ENCODE measurements at regions not wholly inside any gene's neighbourhood (a gene's known extent, or its start where the extent isn't known, plus 50 kb on each side); places are given as distances from the start of the nearest gene placed in this dataset.
A peak's percentile ranks its signal among the peaks of the same experiment; 100 is the strongest.

- intact Hi-C loops (cut with DNase I) = no loop called here
- Histone ChIP-seq H3K4me1 (no peaks in the 10 kb centered on the region), H3K27ac (no peak overlapping the region), H3K27me3 (no peaks in the 10 kb centered on the region), H3K36me3 (no peaks in the 10 kb centered on the region), H3K4me3 (no peak overlapping the region), H3K9me3 (peaks cover 0 to 49% (median 6%) of the 10 kb centered on the region in 11 donors)
- 90 to 91% methylated on average over 8 of the region's 8 CpGs for whole genome bisulfite sequencing, 2 donors
- DNase-seq (no peak), ATAC-seq (no peak)
- TF ChIP-seq, protein P1, sequence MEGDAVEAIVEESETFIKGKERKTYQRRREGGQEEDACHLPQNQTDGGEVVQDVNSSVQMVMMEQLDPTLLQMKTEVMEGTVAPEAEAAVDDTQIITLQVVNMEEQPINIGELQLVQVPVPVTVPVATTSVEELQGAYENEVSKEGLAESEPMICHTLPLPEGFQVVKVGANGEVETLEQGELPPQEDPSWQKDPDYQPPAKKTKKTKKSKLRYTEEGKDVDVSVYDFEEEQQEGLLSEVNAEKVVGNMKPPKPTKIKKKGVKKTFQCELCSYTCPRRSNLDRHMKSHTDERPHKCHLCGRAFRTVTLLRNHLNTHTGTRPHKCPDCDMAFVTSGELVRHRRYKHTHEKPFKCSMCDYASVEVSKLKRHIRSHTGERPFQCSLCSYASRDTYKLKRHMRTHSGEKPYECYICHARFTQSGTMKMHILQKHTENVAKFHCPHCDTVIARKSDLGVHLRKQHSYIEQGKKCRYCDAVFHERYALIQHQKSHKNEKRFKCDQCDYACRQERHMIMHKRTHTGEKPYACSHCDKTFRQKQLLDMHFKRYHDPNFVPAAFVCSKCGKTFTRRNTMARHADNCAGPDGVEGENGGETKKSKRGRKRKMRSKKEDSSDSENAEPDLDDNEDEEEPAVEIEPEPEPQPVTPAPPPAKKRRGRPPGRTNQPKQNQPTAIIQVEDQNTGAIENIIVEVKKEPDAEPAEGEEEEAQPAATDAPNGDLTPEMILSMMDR (IDR thresholded peaks at IDR 0.05) = no peak
Measured at GRCh38 chr15:46768287-46768686, 949.0 kb upstream of the SEMA6D start.

DNA sequence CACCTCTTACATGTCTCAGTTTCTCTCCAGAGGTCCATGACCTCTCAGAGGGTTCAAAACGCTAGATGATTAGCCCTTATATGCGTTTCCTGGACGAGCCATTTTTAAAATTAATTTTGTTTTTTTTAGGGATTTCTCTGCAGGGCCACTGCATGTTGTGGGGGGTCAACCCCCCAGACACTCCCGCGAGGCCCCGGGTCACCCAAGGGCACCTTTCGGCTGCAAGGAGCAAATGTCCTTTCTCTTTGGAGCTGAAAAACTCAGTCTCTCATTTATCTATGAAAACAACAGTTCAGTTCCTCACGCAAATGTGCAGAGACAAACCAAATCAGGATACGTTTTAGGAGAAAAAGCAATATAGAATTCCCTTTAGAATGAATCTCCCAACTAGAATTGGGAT is 944.3 kb upstream of the SEMA6D start:
- no peak for ATAC-seq
- Histone ChIP-seq H3K36me3 (no peaks in the 10 kb centered on the region), H3K9me3 (peaks cover 0 to 22% (median 6%) of the 10 kb centered on the region in 11 donors), H3K4me3 (no peak overlapping the region), H3K4me1 (no peaks in the 10 kb centered on the region), H3K27ac (no peak overlapping the region), H3K27me3 (no peaks in the 10 kb centered on the region)
- 86 to 91% methylated on average over 9 of the region's 9 CpGs for WGBS, 2 donors
- intact Hi-C loops (cut with DNase I) = no loop called here
- DNase-seq = no peak
- TF ChIP-seq, protein P1 (IDR thresholded peaks at IDR 0.05) = no peak

DNA sequence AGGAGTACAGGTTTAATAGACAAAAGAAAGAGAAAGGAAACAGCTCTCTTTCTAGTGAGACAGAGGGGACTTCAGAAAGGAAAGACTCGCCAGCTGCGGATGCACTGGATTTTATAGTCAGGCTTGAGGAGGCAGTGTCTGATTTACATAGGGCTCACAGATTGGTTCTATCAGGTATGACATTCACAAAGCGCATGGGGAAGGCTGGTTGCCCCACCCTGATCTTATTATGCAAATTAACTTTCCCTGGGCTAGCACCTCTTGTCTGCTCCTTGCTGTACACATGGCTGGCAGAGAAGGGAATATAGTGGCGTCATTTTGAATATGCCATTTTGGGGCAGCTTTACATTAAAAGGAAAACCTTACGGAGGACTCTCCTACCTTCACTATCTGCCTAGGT is 938.4 kb upstream of the SEMA6D start:
- ATAC-seq (no peak), DNase-seq (no peak)
- H3K36me3 ChIP-seq = no peaks in the 10 kb centered on the region
- TF ChIP-seq, protein P1 (IDR thresholded peaks at IDR 0.05) = no peak
- no peak overlapping the region for H3K27ac ChIP-seq
- H3K4me1 ChIP-seq = no peaks in the 10 kb centered on the region
- 91 to 92% methylated on average over 5 of the region's 5 CpGs for WGBS, 2 donors
- no peak overlapping the region for H3K4me3 ChIP-seq
- no peaks in the 10 kb centered on the region for H3K27me3 ChIP-seq
- no peaks in the 10 kb centered on the region for H3K9me3 ChIP-seq
- intact Hi-C loops (cut with DNase I) = no loop called here

- Histone ChIP-seq H3K4me1 (no peaks in the 10 kb centered on the region), H3K27ac (no peak overlapping the region), H3K27me3 (no peaks in the 10 kb centered on the region), H3K9me3 (no peaks in the 10 kb centered on the region), H3K36me3 (no peaks in the 10 kb centered on the region), H3K4me3 (no peak overlapping the region)
- DNase-seq (peak in 1 of 2 donors; percentile 6), ATAC-seq (peak in 3 of 8 donors; percentile 53 to 71 (median 61))
- 47 to 49% methylated on average over 5 of the region's 5 CpGs for WGBS, 2 donors
- TF ChIP-seq, protein P1 (IDR thresholded peaks at IDR 0.05) = peak in 6 of 9 donors; percentile 25 to 51 (median 32)
- intact Hi-C loops (cut with DNase I) = no loop called here
Measured at GRCh38 chr15:46786590-46787285, 930.6 kb upstream of the SEMA6D start.

Measured in heart right ventricle (tissue), 16 donors.